HepG2 (cell line): ENCODE measurements at regions not wholly inside any gene's neighbourhood (a gene's known extent, or its start where the extent isn't known, plus 50 kb on each side); places are given as distances from the start of the nearest gene placed in this dataset.

ENCODE experiments used
- ATAC-seq: fragments of 200-7000 bp; cut with Tn5 transposase; 3 replicates; pipeline ENCODE4 v1.9.1; 2020; ENCODE audit warnings: mild to moderate bottlenecking, moderate library complexity
- BruUV-seq: library from RNA; stranded (reverse); fragments of 400-500 nt; replicated peaks from 2 replicates; lab custom pipeline; 2021; lab: Mats Ljungman, UMichigan
- CTCF ChIA-PET: fragments of 300-600 bp; formaldehyde crosslinking; extraction: SDS; loops from one replicate; lab custom pipeline; 2021; ENCODE audit warnings: low total read pairs, inconsistent platforms, low intra/inter-chr PET ratio; lab: Yijun Ruan, JAX
- POLR2A ChIA-PET: fragments of 350-600 bp; sonication (Branson Sonifier 250); formaldehyde crosslinking; loops from one replicate; lab custom pipeline; 2020; ENCODE audit warnings: antibody characterized with exemption, inconsistent platforms; lab: Yijun Ruan, JAX
- DNase-seq: peaks from one replicate; pipeline ENCODE4 v3.0.0-alpha.2; 2015; ENCODE audit warnings: low spot score
- FAIRE-seq: peaks from 3 replicates; lab custom pipeline; 2011; peaks lifted over from hg19 to GRCh38; lab: Jason Lieb, UNC
- H2AFZ ChIP-seq: one replicate; pipeline ENCODE4 v1.6.1; 2011; ENCODE audit warnings: low read length, inconsistent platforms
- H3K27ac ChIP-seq: fragments of 300-600 bp; 3 replicates; pipeline ENCODE4 v1.8.0; 2011; ENCODE audit warnings: mixed run types, mild to moderate bottlenecking, mixed read lengths, low read length, inconsistent platforms; ENCODE audit not compliant: insufficient read depth; ENCODE audit errors: extremely low read length
- H3K27me3 ChIP-seq, 2 experiments: fragments of 200-600 bp in 1 of 2; 2 replicates in 1 of 2; 3 replicates in 1 of 2; pipeline versions ENCODE4 v1.6.0 to v1.8.0; 2011; ENCODE audit warnings: low read length in 2 of 2, mild to moderate bottlenecking in 2 of 2, moderate library complexity in 2 of 2, inconsistent platforms in 1 of 2; ENCODE audit not compliant: insufficient read depth in 2 of 2, control insufficient read depth in 1 of 2
- H3K36me3 ChIP-seq, 2 experiments: fragments of 200-600 bp in 1 of 2; replicated peaks in 1 of 2; 2 replicates in 1 of 2; 3 replicates in 1 of 2; pipeline versions ENCODE4 v1.5.1 to v1.8.0; 2011; ENCODE audit warnings: low read length in 2 of 2, inconsistent platforms in 1 of 2; ENCODE audit not compliant: insufficient read depth in 2 of 2, control insufficient read depth in 1 of 2
- H3K4me1 ChIP-seq: 2 replicates; pipeline ENCODE4 v1.5.1; 2012; ENCODE audit warnings: low read length, inconsistent platforms; ENCODE audit not compliant: insufficient read depth
- H3K4me2 ChIP-seq: 2 replicates; pipeline ENCODE4 v1.6.0; 2011; ENCODE audit warnings: low read depth, low read length, inconsistent platforms
- H3K4me3 ChIP-seq, 3 experiments: fragments of 200-600 bp in 1 of 3; sonication (generic), shearing (Covaris generic) in 1 of 3; replicated peaks in 1 of 3; 2 replicates each; pipeline ENCODE4 v1.5.1; 2011 to 2016; ENCODE audit warnings: low read length in 3 of 3, inconsistent platforms in 2 of 3, low read depth in 2 of 3, mild to moderate bottlenecking in 2 of 3, control low read depth in 1 of 3, mixed read lengths in 1 of 3; ENCODE audit not compliant: insufficient read depth in 1 of 3
- H3K79me2 ChIP-seq: one replicate; pipeline ENCODE4 v1.6.1; 2011; ENCODE audit warnings: low read length, inconsistent platforms; ENCODE audit not compliant: insufficient read depth
- H3K9ac ChIP-seq: 2 replicates; pipeline ENCODE4 v1.6.0; 2011; ENCODE audit warnings: mild to moderate bottlenecking, low read depth, low read length, inconsistent platforms; ENCODE audit not compliant: insufficient read depth
- H3K9me3 ChIP-seq: 2 replicates; pipeline ENCODE4 v1.5.1; 2012; ENCODE audit warnings: mild to moderate bottlenecking, low read length
- H4K20me1 ChIP-seq: 2 replicates; pipeline ENCODE4 v1.6.0; 2011; ENCODE audit warnings: inconsistent platforms, mild to moderate bottlenecking, low read length, moderate library complexity; ENCODE audit not compliant: insufficient read depth
- ARNT2 ChIP-seq: sonication (generic); formaldehyde crosslinking; IDR thresholded peaks from 2 replicates; pipeline ENCODE4 v1.8.0; 2022; ENCODE audit warnings: mild to moderate bottlenecking, low read depth, missing genetic modification reagents, moderate library complexity
- FIP1L1 ChIP-seq: fragments of 200-400 bp; formaldehyde crosslinking; IDR thresholded peaks from 2 replicates; pipeline ENCODE4 v1.6.1; 2018; ENCODE audit warnings: low read depth, mild to moderate bottlenecking, low read length, moderate library complexity, borderline replicate concordance; ENCODE audit not compliant: insufficient read depth
- NBN ChIP-seq: fragments of 450-650 bp; conservative IDR thresholded peaks from 2 replicates; pipeline ENCODE4 v1.6.1; 2017
- NFATC3 ChIP-seq: sonication (generic); formaldehyde crosslinking; IDR thresholded peaks from 2 replicates; pipeline ENCODE4 v1.5.1; 2020; ENCODE audit warnings: mild to moderate bottlenecking, missing genetic modification reagents
- NFE2 ChIP-seq: sonication (generic); formaldehyde crosslinking; IDR thresholded peaks from 2 replicates; pipeline ENCODE4 v1.4.0; 2020; ENCODE audit warnings: missing genetic modification reagents
- PBX2 ChIP-seq: IDR thresholded peaks from 2 replicates; pipeline ENCODE4 v1.6.1; 2016; ENCODE audit warnings: control low read depth
- SETDB1 ChIP-seq: sonication (generic); formaldehyde crosslinking; IDR thresholded peaks from 2 replicates; pipeline ENCODE4 v1.5.1; 2020; ENCODE audit warnings: missing genetic modification reagents, mild to moderate bottlenecking, borderline replicate concordance
- ZHX1 ChIP-seq: sonication (generic); formaldehyde crosslinking; IDR thresholded peaks from 2 replicates; pipeline ENCODE4 v1.8.1; 2022; ENCODE audit warnings: low read depth, mild to moderate bottlenecking, missing genetic modification reagents
- ZMYM4 ChIP-seq: sonication (generic); formaldehyde crosslinking; IDR thresholded peaks from 2 replicates; pipeline ENCODE4 v1.8.1; 2023; ENCODE audit warnings: mild to moderate bottlenecking, missing genetic modification reagents
- ZNF335 ChIP-seq: sonication (generic); formaldehyde crosslinking; IDR thresholded peaks from 2 replicates; pipeline ENCODE4 v1.4.0; 2020; ENCODE audit warnings: missing genetic modification reagents
- ZNF44 ChIP-seq: sonication (generic); formaldehyde crosslinking; IDR thresholded peaks from 2 replicates; pipeline ENCODE4 v1.5.1; 2020; ENCODE audit warnings: mild to moderate bottlenecking, missing genetic modification reagents
- ZNF703 ChIP-seq: sonication (generic); formaldehyde crosslinking; IDR thresholded peaks from 2 replicates; pipeline ENCODE4 v1.5.1; 2020; ENCODE audit warnings: missing genetic modification reagents, mild to moderate bottlenecking, moderate library complexity, borderline replicate concordance
- ZNF772 ChIP-seq: sonication (generic); formaldehyde crosslinking; IDR thresholded peaks from 2 replicates; pipeline ENCODE4 v1.5.0; 2020; ENCODE audit warnings: mild to moderate bottlenecking, missing genetic modification reagents
- WGBS: methylation state at CpG from one replicate; pipeline ENCODE4 v1.1.6; 2017; ENCODE audit warnings: low lambda C conversion rate; 5-methylcytosine and 5-hydroxymethylcytosine counted together
- in situ Hi-C: cut with HindIII; loops from 2 replicates; pipeline ENCODE4 v1.10.0; 2017; ENCODE audit warnings: low pct_unique_long_range_greater_than_20kb; ENCODE audit not compliant: extremely low pct_ligation_motif_present
- intact Hi-C: fragments of 100-400 bp; cut with micrococcal nuclease; formaldehyde crosslinking; loops from one replicate; pipeline ENCODE4 v1.10.0; 2022; ENCODE audit not compliant: unreplicated experiment

DNA sequence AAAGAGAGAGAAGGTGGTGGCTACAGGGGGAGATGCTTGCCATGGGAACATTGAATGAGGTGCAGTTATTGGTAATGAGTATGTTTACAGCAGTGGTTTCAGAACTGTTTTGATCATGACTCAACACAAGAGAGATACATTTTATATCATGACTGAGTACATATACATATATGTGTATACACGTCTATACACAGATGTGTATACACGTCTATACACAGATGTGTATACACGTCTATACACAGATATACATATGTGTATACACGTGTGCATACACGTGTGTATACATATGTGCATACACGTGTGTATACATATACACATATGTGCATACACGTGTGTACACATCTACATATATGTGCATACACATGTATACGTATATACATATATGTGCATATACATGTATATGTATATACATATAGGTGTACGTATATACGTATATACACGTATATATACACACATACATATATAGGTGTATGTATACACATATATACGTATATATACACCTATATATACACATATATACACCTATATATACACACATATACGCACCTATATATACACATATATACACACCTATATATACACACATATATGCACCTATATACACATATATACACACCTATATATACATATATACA is 518.5 kb downstream of the TSN start:
- Histone ChIP-seq H3K36me3 (no peaks in the 10 kb centered on the region), H3K79me2 (no peaks in the 10 kb centered on the region), H4K20me1 (no peaks in the 10 kb centered on the region), H2AFZ (no peak overlapping the region), H3K27me3 (no peaks in the 10 kb centered on the region), H3K9me3 (peaks cover 8% of the 10 kb centered on the region; the same call in 1 of the 2 replicates), H3K27ac (no peak overlapping the region), H3K9ac (no peak overlapping the region), H3K4me2 (no peak overlapping the region), H3K4me1 (no peaks in the 10 kb centered on the region), H3K4me3 (no peak overlapping the region)
- no peak for DNase-seq
- intact Hi-C loops, result no loop called here
- ChIA-PET POLR2A (no interaction called here), CTCF (no interaction called here)
- 69% methylated on average over 13 of the region's 13 CpGs for WGBS
- no peak for TF ChIP-seq NFATC3
- no peak for TF ChIP-seq SETDB1 (CRISPR knock-in tag)
- TF ChIP-seq NFE2, result no peak
- no peak for FAIRE-seq
- ATAC-seq, result no peak
- in situ Hi-C loops, result no loop called here
- BruUV-seq, result no TSS peak

DNA sequence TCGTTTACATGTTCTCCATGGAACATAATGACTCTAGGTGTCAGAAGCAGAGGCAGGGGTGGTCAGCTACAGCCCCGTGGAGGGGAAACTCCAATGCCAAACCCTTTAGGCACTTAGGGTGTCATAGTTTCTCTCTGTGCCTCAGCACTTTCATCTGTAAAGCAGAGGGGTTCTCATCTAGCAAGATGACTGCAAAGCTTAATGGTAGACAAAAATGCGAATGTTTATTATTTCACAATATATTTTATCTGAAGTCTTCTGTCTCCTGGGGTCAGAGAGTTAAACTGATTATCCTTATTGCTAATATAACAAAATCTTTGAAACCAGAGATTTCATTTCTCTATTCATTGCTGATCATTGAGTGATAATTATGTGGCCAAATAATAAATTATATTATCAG is 522.5 kb downstream of the TSN start:
- intact Hi-C loops (no loop called here), in situ Hi-C loops (no loop called here)
- Histone ChIP-seq H3K27me3 (no peaks in the 10 kb centered on the region), H2AFZ (no peak overlapping the region), H3K4me1 (no peaks in the 10 kb centered on the region), H3K4me3 (no peak overlapping the region), H4K20me1 (no peaks in the 10 kb centered on the region), H3K4me2 (no peak overlapping the region), H3K9ac (no peak overlapping the region), H3K36me3 (no peaks in the 10 kb centered on the region), H3K27ac (no peak overlapping the region), H3K79me2 (no peaks in the 10 kb centered on the region), H3K9me3 (peaks cover 8% of the 10 kb centered on the region; the same call in 1 of the 2 replicates)
- POLR2A ChIA-PET, result no interaction called here
- BruUV-seq, result no TSS peak
- no peak for ATAC-seq
- FAIRE-seq, result no peak
- no peak for DNase-seq
- CTCF ChIA-PET, result no interaction called here
- under 1% methylated on average over 3 of the region's 3 CpGs for WGBS
- TF ChIP-seq ZNF44 (CRISPR knock-in tag), result no peak
- no peak for TF ChIP-seq FIP1L1
- no peak for TF ChIP-seq NBN
- TF ChIP-seq ZMYM4 (CRISPR knock-in tag), result no peak
- TF ChIP-seq ZNF335 (CRISPR knock-in tag), result no peak
- no peak for TF ChIP-seq ARNT2 (CRISPR knock-in tag)
- no peak for TF ChIP-seq ZNF772 (CRISPR knock-in tag)
- no peak for TF ChIP-seq ZNF703 (CRISPR knock-in tag)
- no peak for TF ChIP-seq ZHX1 (CRISPR knock-in tag)
- TF ChIP-seq PBX2 (CRISPR knock-in tag), result no peak
